ENCODE measurements at regions not wholly inside any gene's neighbourhood (a gene's known extent, or its start where the extent isn't known, plus 50 kb on each side); places are given as distances from the start of the nearest gene placed in this dataset.

- TF ChIP-seq, protein P1, sequence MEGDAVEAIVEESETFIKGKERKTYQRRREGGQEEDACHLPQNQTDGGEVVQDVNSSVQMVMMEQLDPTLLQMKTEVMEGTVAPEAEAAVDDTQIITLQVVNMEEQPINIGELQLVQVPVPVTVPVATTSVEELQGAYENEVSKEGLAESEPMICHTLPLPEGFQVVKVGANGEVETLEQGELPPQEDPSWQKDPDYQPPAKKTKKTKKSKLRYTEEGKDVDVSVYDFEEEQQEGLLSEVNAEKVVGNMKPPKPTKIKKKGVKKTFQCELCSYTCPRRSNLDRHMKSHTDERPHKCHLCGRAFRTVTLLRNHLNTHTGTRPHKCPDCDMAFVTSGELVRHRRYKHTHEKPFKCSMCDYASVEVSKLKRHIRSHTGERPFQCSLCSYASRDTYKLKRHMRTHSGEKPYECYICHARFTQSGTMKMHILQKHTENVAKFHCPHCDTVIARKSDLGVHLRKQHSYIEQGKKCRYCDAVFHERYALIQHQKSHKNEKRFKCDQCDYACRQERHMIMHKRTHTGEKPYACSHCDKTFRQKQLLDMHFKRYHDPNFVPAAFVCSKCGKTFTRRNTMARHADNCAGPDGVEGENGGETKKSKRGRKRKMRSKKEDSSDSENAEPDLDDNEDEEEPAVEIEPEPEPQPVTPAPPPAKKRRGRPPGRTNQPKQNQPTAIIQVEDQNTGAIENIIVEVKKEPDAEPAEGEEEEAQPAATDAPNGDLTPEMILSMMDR (IDR thresholded peaks at IDR 0.05; ENCODE audit: insufficient read depth, low read depth, low read length) = no peak
- TF ChIP-seq EZH2 (IDR thresholded peaks at IDR 0.05; ENCODE audit: insufficient read depth, low read length) = no peak
Measured at GRCh38 chr5:154583671-154584177, 105.7 kb upstream of the HAND1 start.
